Tibial nerve (tissue), 4 donors: ENCODE measurements at regions not wholly inside any gene's neighbourhood (a gene's known extent, or its start where the extent isn't known, plus 50 kb on each side); places are given as distances from the start of the nearest gene placed in this dataset.

ENCODE experiments used
- CTCF ChIP-seq, 5 experiments: fragments of 200-600 bp in 3 of 5; fragments of 450-650 bp in 2 of 5; sonication (generic) in 3 of 5; IDR thresholded peaks; one replicate each; pipeline ENCODE4 v1.5.1; 2016 to 2019; ENCODE audit warnings: antibody characterized with exemption in 5 of 5, mild to moderate bottlenecking in 3 of 5, moderate library complexity in 2 of 5
- EP300 ChIP-seq, 2 donors: sonication (generic); formaldehyde crosslinking; IDR thresholded peaks; one replicate each; pipeline ENCODE4 v1.6.1; 2017; ENCODE audit warnings: antibody characterized with exemption in 2 of 2, mild to moderate bottlenecking in 1 of 2
- POLR2A ChIP-seq, 2 donors: fragments of 450-650 bp; IDR thresholded peaks; one replicate each; pipeline ENCODE4 v1.6.1; 2017; ENCODE audit warnings: antibody characterized with exemption in 2 of 2, mild to moderate bottlenecking in 2 of 2, moderate library complexity in 2 of 2

- TF ChIP-seq POLR2A (IDR thresholded peaks at IDR 0.05) = no peak
- TF ChIP-seq CTCF (IDR thresholded peaks at IDR 0.05) = no peak
- no peak for TF ChIP-seq EP300 (IDR thresholded peaks at IDR 0.05)
Observed at GRCh38 chr2:150784389-150784788, 296.9 kb upstream of the RND3 start.
